Activated T-helper 2 cell treated with anti-CD3 and anti-CD28 coated beads, Interferon-gamma antibody, Interleukin-2, Interleukin-4, amounts not matched to agents 10 μg/mL and 5 μg/mL and 100 μg/mL, durations not matched to agents 14 hours and 24 hours and 36 hours (primary cell): ENCODE measurements at regions not wholly inside any gene's neighbourhood (a gene's known extent, or its start where the extent isn't known, plus 50 kb on each side); places are given as distances from the start of the nearest gene placed in this dataset.

Experiments
- DNase-seq: peaks from one replicate; pipeline ENCODE4 v3.0.0; 2021; ENCODE audit warnings: low spot score
- H3K27ac Mint-ChIP-seq: one replicate; pipeline ENCODE4 v1.8.0; 2021; ENCODE audit warnings: mixed read lengths
- H3K27me3 Mint-ChIP-seq: one replicate; pipeline ENCODE4 v1.8.0; 2021; ENCODE audit warnings: low read depth, mixed read lengths
- H3K36me3 Mint-ChIP-seq: one replicate; pipeline ENCODE4 v1.8.0; 2021; ENCODE audit warnings: low read depth, mixed read lengths
- H3K4me1 Mint-ChIP-seq: one replicate; pipeline ENCODE4 v1.8.0; 2021; ENCODE audit warnings: low read depth, mixed read lengths
- H3K4me3 Mint-ChIP-seq: one replicate; pipeline ENCODE4 v1.8.0; 2021; ENCODE audit warnings: low read depth, mild to moderate bottlenecking, moderate library complexity, mixed read lengths
- H3K9me3 Mint-ChIP-seq: one replicate; pipeline ENCODE4 v1.8.0; 2021; ENCODE audit warnings: mixed read lengths
- intact Hi-C: fragments of 100-400 bp; cut with micrococcal nuclease; formaldehyde crosslinking; loops from one replicate; pipeline ENCODE4 v1.15.1; 2023

DNA sequence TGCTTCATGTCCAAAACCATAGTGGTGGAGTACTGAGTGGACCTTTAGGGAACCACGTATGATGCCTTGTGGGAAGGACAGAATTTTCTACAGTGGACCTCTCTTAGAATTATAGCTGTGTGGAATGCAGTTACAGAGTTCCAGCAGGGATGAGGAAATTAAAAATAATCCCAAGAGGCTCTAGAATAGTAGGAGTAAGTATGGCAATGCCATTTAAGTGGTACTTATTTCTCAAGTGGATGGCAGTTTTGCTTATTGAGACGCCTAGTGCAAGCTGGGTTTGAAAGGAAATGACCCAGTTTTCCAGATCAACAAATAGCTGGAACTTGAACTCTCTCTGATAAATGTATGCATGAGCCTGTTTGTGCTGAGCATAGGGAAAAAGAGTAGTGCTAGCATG is 431.6 kb downstream of the PRR16 start:
- intact Hi-C loops, result no loop called here

GRCh38 chr5:120901199-120901598 is 437.1 kb downstream of the PRR16 start:
- H3K4me3 Mint-ChIP-seq, result no peak overlapping the region
- intact Hi-C loops, result no loop called here

More for the DNA sequence above, 431.6 kb downstream of the PRR16 start:
- H3K36me3 Mint-ChIP-seq, result no peaks in the 10 kb centered on the region
- no peaks in the 10 kb centered on the region for H3K9me3 Mint-ChIP-seq
- no peaks in the 10 kb centered on the region for H3K4me1 Mint-ChIP-seq
- H3K27me3 Mint-ChIP-seq, result no peaks in the 10 kb centered on the region
- H3K27ac Mint-ChIP-seq, result no peak overlapping the region
- H3K4me3 Mint-ChIP-seq, result no peak overlapping the region
- DNase-seq, result no peak

GRCh38 chr5:120907953-120908352 is 443.9 kb downstream of the PRR16 start:
- H3K27me3 Mint-ChIP-seq, result no peaks in the 10 kb centered on the region
- H3K36me3 Mint-ChIP-seq, result no peaks in the 10 kb centered on the region
- DNase-seq, result no peak
- no peaks in the 10 kb centered on the region for H3K4me1 Mint-ChIP-seq
- no peak overlapping the region for H3K27ac Mint-ChIP-seq
- intact Hi-C loops, result no loop called here
- no peak overlapping the region for H3K4me3 Mint-ChIP-seq
- peaks cover 4% of the 10 kb centered on the region for H3K9me3 Mint-ChIP-seq

More at GRCh38 chr5:120901199-120901598, 437.1 kb downstream of the PRR16 start:
- H3K36me3 Mint-ChIP-seq, result no peaks in the 10 kb centered on the region
- no peak overlapping the region for H3K27ac Mint-ChIP-seq
- H3K9me3 Mint-ChIP-seq, result no peaks in the 10 kb centered on the region
- no peaks in the 10 kb centered on the region for H3K27me3 Mint-ChIP-seq
- H3K4me1 Mint-ChIP-seq, result no peaks in the 10 kb centered on the region
- no peak for DNase-seq

DNA sequence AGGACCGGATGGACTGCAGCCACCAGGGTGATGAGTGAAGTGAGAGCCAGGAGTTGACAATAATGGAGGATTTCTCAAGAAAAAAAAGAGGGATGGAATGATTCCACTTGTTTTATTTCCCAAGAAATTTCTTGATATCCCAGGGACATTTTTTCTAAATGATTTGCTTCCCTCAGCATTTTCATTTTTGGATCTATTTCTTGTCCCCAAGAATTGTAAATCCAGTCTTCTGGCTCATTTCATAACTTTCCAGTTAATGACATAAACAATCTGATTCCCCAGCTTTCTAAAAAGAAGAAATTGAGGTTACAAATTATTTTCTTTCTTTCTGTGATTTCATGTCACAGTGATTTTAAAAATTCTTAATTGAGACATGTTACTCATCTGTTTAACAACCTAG is 446.5 kb downstream of the PRR16 start:
- Mint-ChIP-seq H3K4me3 (no peak overlapping the region), H3K27me3 (no peaks in the 10 kb centered on the region), H3K9me3 (peaks cover 4% of the 10 kb centered on the region), H3K4me1 (no peaks in the 10 kb centered on the region), H3K36me3 (no peaks in the 10 kb centered on the region), H3K27ac (no peak overlapping the region)
- intact Hi-C loops, result no loop called here
- DNase-seq, result no peak

- no peak overlapping the region for H3K4me3 Mint-ChIP-seq
- intact Hi-C loops, result no loop called here
- H3K27ac Mint-ChIP-seq, result no peak overlapping the region
- no peak for DNase-seq
- H3K36me3 Mint-ChIP-seq, result no peaks in the 10 kb centered on the region
- H3K4me1 Mint-ChIP-seq, result no peaks in the 10 kb centered on the region
- H3K9me3 Mint-ChIP-seq, result no peaks in the 10 kb centered on the region
- H3K27me3 Mint-ChIP-seq, result no peaks in the 10 kb centered on the region
These were observed 449.3 kb downstream of the PRR16 start for GRCh38 chr5:120913396-120913795.

DNA sequence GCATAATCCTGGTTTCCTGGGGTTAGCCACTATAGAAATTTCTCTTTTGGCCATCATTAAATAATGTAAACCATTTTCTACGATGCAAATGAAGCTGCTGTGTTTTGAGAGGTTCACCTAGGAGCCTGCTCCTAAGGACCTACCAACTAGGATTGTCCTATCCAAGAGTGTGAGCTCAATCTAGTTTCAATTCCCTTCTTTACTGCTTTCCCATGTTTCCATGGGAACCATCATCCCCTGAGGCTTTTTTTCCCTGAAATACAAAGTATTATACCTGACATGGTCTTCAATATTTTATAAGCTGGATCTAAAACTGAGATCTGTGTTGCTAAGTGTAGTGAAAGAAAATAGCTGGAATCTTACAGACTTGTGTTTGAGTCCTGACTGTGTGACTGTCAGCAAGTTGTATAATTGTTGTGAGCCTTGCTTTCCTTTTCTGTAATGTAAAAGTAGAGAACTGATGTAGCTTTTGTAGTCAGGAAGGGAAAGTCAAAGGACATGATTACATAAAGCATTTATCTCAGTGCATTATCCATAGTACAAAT is 453.2 kb downstream of the PRR16 start:
- Mint-ChIP-seq H3K4me3 (no peak overlapping the region), H3K4me1 (no peaks in the 10 kb centered on the region), H3K36me3 (no peaks in the 10 kb centered on the region), H3K27ac (no peak overlapping the region), H3K27me3 (no peaks in the 10 kb centered on the region), H3K9me3 (no peaks in the 10 kb centered on the region)
- intact Hi-C loops, result no loop called here
- DNase-seq, result no peak

DNA sequence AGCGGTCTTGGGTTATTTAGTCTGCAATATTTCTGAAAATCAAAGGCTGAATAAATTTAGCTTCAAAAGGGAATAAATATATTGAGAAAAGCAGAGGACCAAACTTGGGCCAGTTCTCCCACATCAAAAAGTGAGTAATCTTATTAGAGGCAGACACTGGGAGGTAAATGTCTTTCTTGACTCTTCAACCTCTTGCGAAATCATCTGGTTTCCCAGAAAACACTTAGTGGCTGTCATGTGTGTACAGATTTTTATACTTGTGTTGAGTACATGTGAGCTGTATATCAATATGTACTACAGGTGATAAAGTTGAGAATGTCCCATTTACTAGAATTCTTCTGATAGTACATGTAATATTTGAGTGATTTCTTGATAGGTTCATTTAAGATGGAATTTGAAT is 454.9 kb downstream of the PRR16 start:
- Mint-ChIP-seq H3K4me1 (no peaks in the 10 kb centered on the region), H3K36me3 (no peaks in the 10 kb centered on the region), H3K27ac (no peak overlapping the region), H3K4me3 (no peak overlapping the region), H3K27me3 (no peaks in the 10 kb centered on the region), H3K9me3 (no peaks in the 10 kb centered on the region)
- intact Hi-C loops, result no loop called here
- DNase-seq, result no peak

DNA sequence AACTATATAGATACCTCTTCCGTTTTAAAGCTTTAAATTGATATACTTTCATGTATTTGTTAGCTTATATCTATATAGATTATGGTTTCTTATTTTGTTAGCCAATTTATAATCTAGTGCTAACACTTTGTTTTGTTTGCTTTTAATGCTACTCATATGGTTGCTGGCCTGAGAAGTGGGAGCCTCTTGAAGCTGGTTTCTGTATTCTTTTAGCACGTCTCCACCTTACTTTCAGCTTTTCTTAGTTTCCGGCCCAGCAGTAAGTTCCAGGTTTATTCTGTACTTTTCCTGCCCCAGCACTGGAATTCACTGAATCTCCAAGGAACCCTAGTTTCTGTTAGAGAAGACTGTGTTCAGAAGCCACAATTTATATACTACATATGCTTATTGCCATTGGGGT is 458.9 kb downstream of the PRR16 start:
- intact Hi-C loops, result no loop called here

GRCh38 chr5:120926471-120926870 is 462.4 kb downstream of the PRR16 start:
- no peaks in the 10 kb centered on the region for H3K36me3 Mint-ChIP-seq
- H3K27me3 Mint-ChIP-seq, result no peaks in the 10 kb centered on the region
- intact Hi-C loops, result no loop called here
- no peaks in the 10 kb centered on the region for H3K9me3 Mint-ChIP-seq
- H3K27ac Mint-ChIP-seq, result no peak overlapping the region
- no peak for DNase-seq
- H3K4me1 Mint-ChIP-seq, result no peaks in the 10 kb centered on the region
- no peak overlapping the region for H3K4me3 Mint-ChIP-seq

More for the DNA sequence above, 458.9 kb downstream of the PRR16 start:
- DNase-seq, result no peak
- Mint-ChIP-seq H3K9me3 (no peaks in the 10 kb centered on the region), H3K4me3 (no peak overlapping the region), H3K27ac (no peak overlapping the region), H3K36me3 (no peaks in the 10 kb centered on the region), H3K27me3 (no peaks in the 10 kb centered on the region), H3K4me1 (no peaks in the 10 kb centered on the region)

DNA sequence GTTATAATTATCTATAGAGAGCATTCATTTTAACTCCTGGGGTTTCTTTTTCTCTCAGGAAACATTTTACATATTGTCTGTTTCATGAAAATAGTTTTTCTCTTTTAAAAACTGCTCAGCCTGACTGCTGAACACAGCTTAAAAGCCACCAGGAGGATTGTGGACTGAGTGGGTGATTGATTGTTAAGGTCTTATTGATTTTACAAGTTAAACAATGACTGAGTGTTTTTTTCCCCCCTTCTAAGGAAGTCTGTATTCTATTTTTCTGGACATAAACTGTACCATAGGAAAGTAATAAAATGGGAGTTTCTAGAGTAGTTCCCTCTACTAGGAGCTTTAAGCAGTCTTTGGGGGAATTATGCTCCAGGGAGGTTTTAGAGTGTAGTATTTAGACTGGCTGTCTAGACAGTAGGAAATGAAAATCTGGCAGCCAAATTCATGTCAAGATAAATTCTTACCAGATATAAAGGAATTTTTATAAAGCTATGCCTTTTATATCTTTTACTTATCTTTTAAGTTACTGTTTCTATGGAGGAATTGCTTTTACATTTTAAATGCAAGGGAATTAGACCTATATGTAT is 463.9 kb downstream of the PRR16 start:
- no peaks in the 10 kb centered on the region for H3K27me3 Mint-ChIP-seq
- no peak for DNase-seq
- H3K4me3 Mint-ChIP-seq, result no peak overlapping the region
- intact Hi-C loops, result no loop called here
- no peaks in the 10 kb centered on the region for H3K36me3 Mint-ChIP-seq
- no peaks in the 10 kb centered on the region for H3K4me1 Mint-ChIP-seq
- no peak overlapping the region for H3K27ac Mint-ChIP-seq
- no peaks in the 10 kb centered on the region for H3K9me3 Mint-ChIP-seq

GRCh38 chr5:120932480-120932879 is 468.4 kb downstream of the PRR16 start:
- intact Hi-C loops, result no loop called here
- Mint-ChIP-seq H3K4me3 (no peak overlapping the region), H3K27me3 (no peaks in the 10 kb centered on the region), H3K27ac (no peak overlapping the region), H3K36me3 (no peaks in the 10 kb centered on the region), H3K4me1 (no peaks in the 10 kb centered on the region), H3K9me3 (no peaks in the 10 kb centered on the region)
- DNase-seq, result no peak

DNA sequence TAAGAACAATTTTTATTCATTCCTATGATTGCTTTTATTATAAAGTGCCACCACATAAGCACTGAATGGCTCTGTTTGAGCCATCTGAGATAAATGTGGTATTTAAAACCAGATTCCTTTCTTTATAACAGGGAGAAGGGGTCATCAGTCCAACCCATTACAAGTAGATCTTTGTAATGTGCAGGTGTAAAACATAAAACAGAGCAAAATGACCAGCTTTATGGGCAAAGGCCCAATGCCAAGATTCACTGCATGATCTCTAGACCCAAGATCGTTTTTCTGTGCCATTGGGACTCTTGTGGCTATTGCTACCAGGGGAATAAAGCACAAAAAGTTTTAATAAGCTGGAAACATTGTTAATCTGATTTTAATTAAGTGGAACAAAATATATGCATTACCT is 469.9 kb downstream of the PRR16 start:
- DNase-seq, result no peak

GRCh38 chr5:120936652-120937051 is 472.6 kb downstream of the PRR16 start:
- intact Hi-C loops, result no loop called here

More for the DNA sequence above, 469.9 kb downstream of the PRR16 start:
- H3K27me3 Mint-ChIP-seq, result no peaks in the 10 kb centered on the region
- no peaks in the 10 kb centered on the region for H3K9me3 Mint-ChIP-seq
- H3K4me3 Mint-ChIP-seq, result no peak overlapping the region
- H3K36me3 Mint-ChIP-seq, result no peaks in the 10 kb centered on the region
- intact Hi-C loops, result no loop called here
- H3K27ac Mint-ChIP-seq, result no peak overlapping the region
- no peaks in the 10 kb centered on the region for H3K4me1 Mint-ChIP-seq

DNA sequence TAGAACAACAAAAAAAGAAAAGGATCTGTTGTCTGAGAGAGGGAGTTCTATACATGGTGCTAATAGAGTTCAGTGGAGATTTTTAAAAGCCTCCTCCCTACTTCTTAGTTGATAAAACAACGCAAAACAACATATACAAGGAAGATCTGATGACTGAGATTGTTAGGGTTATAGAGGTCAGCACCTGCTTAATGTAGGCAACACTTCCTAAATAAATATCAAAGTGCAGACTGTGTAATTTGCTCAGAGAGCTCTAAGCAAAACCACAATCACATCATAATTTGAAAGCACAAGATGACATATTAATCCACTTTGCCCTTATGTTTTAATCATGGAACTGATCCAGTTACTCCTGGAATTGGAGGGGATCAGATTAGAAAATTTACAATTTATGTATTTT is 474.5 kb downstream of the PRR16 start:
- no peaks in the 10 kb centered on the region for H3K9me3 Mint-ChIP-seq
- no peaks in the 10 kb centered on the region for H3K36me3 Mint-ChIP-seq
- DNase-seq, result no peak
- H3K27me3 Mint-ChIP-seq, result no peaks in the 10 kb centered on the region
- no peaks in the 10 kb centered on the region for H3K4me1 Mint-ChIP-seq
- no peak overlapping the region for H3K27ac Mint-ChIP-seq
- no peak overlapping the region for H3K4me3 Mint-ChIP-seq
- intact Hi-C loops, result no loop called here

More at GRCh38 chr5:120936652-120937051, 472.6 kb downstream of the PRR16 start:
- Mint-ChIP-seq H3K4me1 (no peaks in the 10 kb centered on the region), H3K9me3 (no peaks in the 10 kb centered on the region), H3K36me3 (no peaks in the 10 kb centered on the region), H3K27ac (no peak overlapping the region), H3K27me3 (no peaks in the 10 kb centered on the region), H3K4me3 (no peak overlapping the region)
- no peak for DNase-seq
